ENCODE measurements at regions not wholly inside any gene's neighbourhood (a gene's known extent, or its start where the extent isn't known, plus 50 kb on each side); places are given as distances from the start of the nearest gene placed in this dataset.

DNA sequence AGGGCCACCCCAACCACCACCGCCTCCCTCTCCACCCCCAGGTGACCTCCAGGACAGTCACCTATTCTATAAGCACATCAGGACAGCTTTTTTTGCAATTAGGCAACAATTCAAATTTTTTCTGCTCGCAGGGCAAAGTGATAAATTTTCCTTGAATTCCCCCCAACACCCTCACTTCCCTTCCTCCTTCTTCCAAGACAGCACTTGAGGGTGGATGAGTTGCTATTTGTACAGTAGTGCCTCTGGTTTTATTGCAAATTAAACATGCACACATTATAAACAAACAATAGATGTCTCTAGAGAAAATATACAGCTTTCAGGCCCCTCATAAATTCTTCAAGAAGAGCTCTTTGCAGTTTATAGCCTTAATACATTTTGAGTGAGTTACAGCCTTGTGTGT lies 80.9 kb upstream of the USP47 start:
- Histone ChIP-seq H3K27me3 (no peaks in the 10 kb centered on the region), H3K4me1 (no peaks in the 10 kb centered on the region), H3K27ac (no peak overlapping the region), H3K36me3 (no peaks in the 10 kb centered on the region), H3K4me3 (replicated peaks in 1 of 3) (no peak overlapping the region), H3K9me3 (no peaks in the 10 kb centered on the region)
- WGBS, 2 donors, result 77 to 85% methylated on average over 2 of the region's 2 CpGs
- intact Hi-C loops (cut with DNase I), result no loop called here
- no peak for DNase-seq
- no peak for TF ChIP-seq POLR2A (IDR thresholded peaks at IDR 0.05)
- TF ChIP-seq, protein P1, sequence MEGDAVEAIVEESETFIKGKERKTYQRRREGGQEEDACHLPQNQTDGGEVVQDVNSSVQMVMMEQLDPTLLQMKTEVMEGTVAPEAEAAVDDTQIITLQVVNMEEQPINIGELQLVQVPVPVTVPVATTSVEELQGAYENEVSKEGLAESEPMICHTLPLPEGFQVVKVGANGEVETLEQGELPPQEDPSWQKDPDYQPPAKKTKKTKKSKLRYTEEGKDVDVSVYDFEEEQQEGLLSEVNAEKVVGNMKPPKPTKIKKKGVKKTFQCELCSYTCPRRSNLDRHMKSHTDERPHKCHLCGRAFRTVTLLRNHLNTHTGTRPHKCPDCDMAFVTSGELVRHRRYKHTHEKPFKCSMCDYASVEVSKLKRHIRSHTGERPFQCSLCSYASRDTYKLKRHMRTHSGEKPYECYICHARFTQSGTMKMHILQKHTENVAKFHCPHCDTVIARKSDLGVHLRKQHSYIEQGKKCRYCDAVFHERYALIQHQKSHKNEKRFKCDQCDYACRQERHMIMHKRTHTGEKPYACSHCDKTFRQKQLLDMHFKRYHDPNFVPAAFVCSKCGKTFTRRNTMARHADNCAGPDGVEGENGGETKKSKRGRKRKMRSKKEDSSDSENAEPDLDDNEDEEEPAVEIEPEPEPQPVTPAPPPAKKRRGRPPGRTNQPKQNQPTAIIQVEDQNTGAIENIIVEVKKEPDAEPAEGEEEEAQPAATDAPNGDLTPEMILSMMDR (IDR thresholded peaks at IDR 0.05), result no peak

DNA sequence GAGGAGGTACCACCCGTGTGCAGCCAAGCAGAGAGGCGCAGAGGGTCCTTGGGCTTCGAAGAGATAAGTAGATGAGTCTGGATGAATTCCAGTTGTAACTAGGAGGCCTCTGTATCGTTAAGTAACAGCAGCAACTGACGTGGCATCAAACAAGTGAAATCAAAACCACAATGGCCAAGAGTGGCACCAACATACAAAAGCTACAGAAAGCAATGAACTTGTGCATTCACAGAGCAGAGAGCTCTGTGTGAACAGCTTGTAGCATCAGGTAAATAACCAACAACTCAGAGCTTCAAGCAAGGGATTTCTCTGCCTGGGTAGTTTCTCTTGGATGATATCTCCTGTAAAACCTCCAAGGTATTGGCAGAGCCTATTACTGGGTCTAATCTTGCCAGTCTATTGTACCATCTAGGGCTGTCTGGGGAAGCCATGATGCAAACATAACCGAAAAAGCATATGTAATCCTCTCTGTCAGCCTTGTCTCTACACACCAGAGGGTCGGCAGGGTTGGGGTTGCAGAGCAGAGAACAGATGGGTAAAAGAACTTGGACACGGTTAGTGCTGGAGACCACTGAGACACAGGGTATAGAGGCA lies 83.1 kb upstream of the USP47 start:
- H3K27ac ChIP-seq, result no peak overlapping the region
- TF ChIP-seq POLR2A (IDR thresholded peaks at IDR 0.05), result no peak
- H3K36me3 ChIP-seq, result no peaks in the 10 kb centered on the region
- intact Hi-C loops (cut with DNase I), result no loop called here
- no peaks in the 10 kb centered on the region for H3K9me3 ChIP-seq
- 79 to 88% methylated on average over 8 of the region's 8 CpGs for WGBS, 2 donors
- DNase-seq, result no peak
- no peaks in the 10 kb centered on the region for H3K27me3 ChIP-seq
- H3K4me1 ChIP-seq, result no peaks in the 10 kb centered on the region
- H3K4me3 ChIP-seq (replicated peaks in 1 of 3), result no peak overlapping the region

DNA sequence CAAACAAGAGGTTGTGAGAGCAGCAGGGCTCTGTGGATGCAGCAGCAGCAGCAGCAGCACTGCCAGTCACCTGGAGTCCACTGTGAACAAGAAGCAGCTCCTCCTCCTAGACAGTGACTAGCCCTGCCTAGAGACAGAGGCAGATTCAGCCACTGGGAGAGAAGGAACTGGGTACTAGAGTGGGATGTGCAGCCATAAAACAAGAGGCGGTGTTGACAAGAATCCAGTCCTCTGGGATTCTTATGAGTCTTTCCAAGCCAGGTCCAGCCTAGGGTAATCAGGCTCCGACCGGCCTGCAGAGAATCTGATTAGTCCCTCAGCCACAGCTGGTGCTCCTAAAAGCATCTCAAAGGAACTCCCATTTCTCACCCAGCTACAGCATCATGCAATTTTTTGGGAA lies 83.9 kb upstream of the USP47 start:
- no peak for DNase-seq
- H3K27me3 ChIP-seq, result no peaks in the 10 kb centered on the region
- TF ChIP-seq, protein P1 (IDR thresholded peaks at IDR 0.05), result no peak
- no peak for TF ChIP-seq POLR2A (IDR thresholded peaks at IDR 0.05)
- H3K27ac ChIP-seq, result no peak overlapping the region
- H3K4me3 ChIP-seq (replicated peaks in 1 of 3), result no peak overlapping the region
- H3K36me3 ChIP-seq, result no peaks in the 10 kb centered on the region
- intact Hi-C loops (cut with DNase I), result no loop called here
- no peaks in the 10 kb centered on the region for H3K9me3 ChIP-seq
- 73 to 100% methylated on average over 3 of the region's 3 CpGs for WGBS, 2 donors
- no peaks in the 10 kb centered on the region for H3K4me1 ChIP-seq

DNA sequence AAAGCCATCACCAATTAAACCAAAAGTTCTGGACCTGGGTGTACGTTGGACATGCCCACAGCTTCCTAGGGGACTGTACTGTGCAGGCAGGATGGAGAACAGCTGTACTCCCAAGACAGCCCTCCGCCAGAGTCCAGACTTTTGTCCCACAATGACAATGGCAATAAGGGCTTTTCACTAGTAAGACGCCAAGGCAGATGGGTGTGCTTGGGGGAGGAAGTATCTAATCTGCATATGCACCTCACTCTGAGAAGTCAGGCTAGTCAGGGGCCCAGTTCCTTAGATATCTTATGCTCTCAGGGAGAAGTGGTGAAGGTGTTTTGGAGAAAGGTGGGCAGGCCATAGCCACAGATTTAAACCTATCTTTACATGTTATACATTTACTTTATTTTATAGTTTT lies 85.1 kb upstream of the USP47 start:
- WGBS, 2 donors, result 88 to 93% methylated on average over 3 of the region's 3 CpGs
- H3K4me3 ChIP-seq (replicated peaks in 1 of 3), result no peak overlapping the region
- no peaks in the 10 kb centered on the region for H3K4me1 ChIP-seq
- no peak for DNase-seq
- H3K27me3 ChIP-seq, result no peaks in the 10 kb centered on the region
- no peak for TF ChIP-seq POLR2A (IDR thresholded peaks at IDR 0.05)
- TF ChIP-seq, protein P1 (IDR thresholded peaks at IDR 0.05), result no peak
- intact Hi-C loops (cut with DNase I), result no loop called here
- H3K27ac ChIP-seq, result no peak overlapping the region
- no peaks in the 10 kb centered on the region for H3K36me3 ChIP-seq
- no peaks in the 10 kb centered on the region for H3K9me3 ChIP-seq

DNA sequence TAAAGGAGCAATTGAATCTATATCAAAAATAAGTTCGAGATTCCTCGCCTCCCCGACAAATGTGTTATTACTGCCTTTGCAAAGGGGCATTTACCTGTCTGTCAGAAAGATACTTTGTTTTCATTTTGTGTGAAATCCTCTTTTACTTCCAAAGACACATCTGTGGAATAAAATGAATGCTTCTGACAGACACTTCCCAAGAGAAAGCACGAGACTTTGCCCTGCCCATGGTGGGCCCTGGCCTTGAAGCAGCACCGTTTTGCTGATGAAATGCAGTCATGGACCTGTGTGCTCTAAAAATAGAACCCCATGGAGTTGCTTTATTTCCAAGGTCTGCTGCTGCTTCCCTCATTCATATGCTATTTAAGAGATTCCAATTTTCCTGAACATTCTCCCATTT lies 85.9 kb upstream of the USP47 start:
- Histone ChIP-seq H3K27me3 (no peaks in the 10 kb centered on the region), H3K9me3 (no peaks in the 10 kb centered on the region), H3K4me3 (replicated peaks in 1 of 3) (no peak overlapping the region), H3K36me3 (no peaks in the 10 kb centered on the region), H3K4me1 (no peaks in the 10 kb centered on the region), H3K27ac (no peak overlapping the region)
- TF ChIP-seq, protein P1 (IDR thresholded peaks at IDR 0.05), result no peak
- no peak for TF ChIP-seq POLR2A (IDR thresholded peaks at IDR 0.05)
- WGBS, 2 donors, result 87 to 92% methylated on average over 5 of the region's 5 CpGs
- intact Hi-C loops (cut with DNase I), result no loop called here
- no peak for DNase-seq

DNA sequence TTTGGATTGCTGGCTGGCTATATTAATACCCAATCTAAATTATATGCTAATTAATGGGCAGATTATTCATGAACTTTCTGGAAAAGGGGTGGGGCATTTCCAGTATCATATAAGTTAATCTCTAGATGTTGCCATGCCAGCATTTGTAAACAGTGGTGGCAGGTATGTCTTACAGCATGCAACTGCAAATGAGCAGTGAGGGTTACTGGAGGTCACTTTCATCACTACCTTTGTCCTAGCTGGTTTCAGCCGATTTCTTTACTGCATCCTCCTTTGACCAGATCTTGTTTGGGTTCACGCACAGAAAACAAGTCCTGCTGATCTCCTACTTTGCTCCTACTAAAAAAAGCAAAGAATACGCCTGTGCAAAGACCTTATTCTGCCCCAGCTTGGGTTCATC lies 89.1 kb upstream of the USP47 start:
- H3K27ac ChIP-seq, result no peak overlapping the region
- intact Hi-C loops (cut with DNase I), result no loop called here
- no peaks in the 10 kb centered on the region for H3K27me3 ChIP-seq
- no peaks in the 10 kb centered on the region for H3K9me3 ChIP-seq
- no peak for DNase-seq
- WGBS, 2 donors, result 86 to 88% methylated on average over 3 of the region's 3 CpGs
- no peaks in the 10 kb centered on the region for H3K36me3 ChIP-seq
- H3K4me1 ChIP-seq, result no peaks in the 10 kb centered on the region
- no peak for TF ChIP-seq POLR2A (IDR thresholded peaks at IDR 0.05)
- TF ChIP-seq, protein P1 (IDR thresholded peaks at IDR 0.05), result no peak
- no peak overlapping the region for H3K4me3 ChIP-seq (replicated peaks in 1 of 3)

All from thyroid gland (tissue), 4 donors.